ENCODE measurements at regions not wholly inside any gene's neighbourhood (a gene's known extent, or its start where the extent isn't known, plus 50 kb on each side); places are given as distances from the start of the nearest gene placed in this dataset.

GRCh38 chr2:137824501-137824900 lies 139.8 kb upstream of the HNMT start:
- TF ChIP-seq CTCF (IDR thresholded peaks at IDR 0.05; ENCODE audit: poor library complexity, severe bottlenecking) (no peak), REST (IDR thresholded peaks at IDR 0.05; ENCODE audit: borderline replicate concordance) (no peak), RAD21 (conservative IDR thresholded peaks at IDR 0.05) (no peak), POLR2AphosphoS5 (IDR thresholded peaks at IDR 0.05) (no peak), EZH2 (IDR thresholded peaks at IDR 0.05; ENCODE audit: borderline replicate concordance, insufficient read depth, low read length, poor library complexity, severe bottlenecking) (no peak), MXI1 (conservative IDR thresholded peaks at IDR 0.05; ENCODE audit: poor library complexity, severe bottlenecking) (no peak)
